ENCODE measurements at regions not wholly inside any gene's neighbourhood (a gene's known extent, or its start where the extent isn't known, plus 50 kb on each side); places are given as distances from the start of the nearest gene placed in this dataset.

GRCh38 chr7:3241686-3242258 is 59.3 kb upstream of the SDK1 start:
- ATAC-seq (ENCODE audit: low read depth) (no peak), DNase-seq (no peak)
- H3K9me3 Mint-ChIP-seq = no peaks in the 10 kb centered on the region
- no peaks in the 10 kb centered on the region for H3K36me3 Mint-ChIP-seq
- POLR2A ChIA-PET = no interaction called here
- H3K4me1 Mint-ChIP-seq = no peaks in the 10 kb centered on the region
- H3K27ac Mint-ChIP-seq = no peak overlapping the region
- no peaks in the 10 kb centered on the region for H3K27me3 Mint-ChIP-seq
- no peak overlapping the region for H3K4me3 Mint-ChIP-seq

DNA sequence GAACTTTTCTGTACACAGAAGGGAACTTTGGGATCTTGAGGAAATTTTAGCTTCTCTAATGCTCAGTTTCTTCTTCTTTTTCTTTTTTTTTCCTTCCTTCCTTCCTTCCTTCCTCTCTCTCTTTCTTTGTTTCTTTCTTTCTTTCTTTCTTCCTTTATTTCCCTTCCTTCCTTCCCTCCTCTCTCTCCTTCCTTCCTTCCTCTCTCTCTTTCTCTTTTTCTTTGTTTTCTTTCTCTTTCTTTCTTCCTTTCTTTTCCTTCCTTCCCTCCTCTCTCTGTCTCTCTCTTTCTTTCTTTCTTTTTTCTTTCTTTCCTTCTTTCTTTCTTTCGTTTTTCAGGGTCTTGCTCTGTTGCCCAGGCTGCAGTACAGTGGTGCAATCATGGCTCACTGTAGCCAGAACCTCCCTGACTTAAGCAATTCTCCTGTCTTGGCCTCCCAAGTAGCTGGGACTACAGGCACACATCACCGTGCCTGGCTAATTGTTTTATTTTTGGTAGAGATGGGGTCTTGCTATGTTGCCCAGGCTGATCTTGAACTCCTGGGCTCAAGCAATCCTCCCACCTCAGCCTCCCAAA is 58.6 kb upstream of the SDK1 start:
- DNase-seq = no peak

GRCh38 chr7:3243256-3243655 is 57.8 kb upstream of the SDK1 start:
- POLR2A ChIA-PET = no interaction called here
- no peak overlapping the region for H3K27ac Mint-ChIP-seq
- H3K36me3 Mint-ChIP-seq = no peaks in the 10 kb centered on the region
- no peak overlapping the region for H3K4me3 Mint-ChIP-seq
- no peak for ATAC-seq (ENCODE audit: low read depth)
- no peaks in the 10 kb centered on the region for H3K4me1 Mint-ChIP-seq
- peaks cover 3% of the 10 kb centered on the region for H3K27me3 Mint-ChIP-seq
- peaks cover 2% of the 10 kb centered on the region for H3K9me3 Mint-ChIP-seq
- DNase-seq = no peak

More for the DNA sequence above, 58.6 kb upstream of the SDK1 start:
- ATAC-seq (ENCODE audit: low read depth) = no peak
- Mint-ChIP-seq H3K36me3 (no peaks in the 10 kb centered on the region), H3K9me3 (peaks cover 2% of the 10 kb centered on the region), H3K4me3 (no peak overlapping the region), H3K27me3 (peaks cover 3% of the 10 kb centered on the region), H3K4me1 (no peaks in the 10 kb centered on the region), H3K27ac (no peak overlapping the region)
- POLR2A ChIA-PET = no interaction called here

GRCh38 chr7:3243680-3244079 is 57.4 kb upstream of the SDK1 start:
- POLR2A ChIA-PET = no interaction called here
- Mint-ChIP-seq H3K27me3 (peaks cover 3% of the 10 kb centered on the region), H3K4me1 (no peaks in the 10 kb centered on the region), H3K36me3 (no peaks in the 10 kb centered on the region), H3K27ac (no peak overlapping the region), H3K9me3 (peaks cover 2% of the 10 kb centered on the region), H3K4me3 (no peak overlapping the region)
- ATAC-seq (ENCODE audit: low read depth) (no peak), DNase-seq (no peak)

DNA sequence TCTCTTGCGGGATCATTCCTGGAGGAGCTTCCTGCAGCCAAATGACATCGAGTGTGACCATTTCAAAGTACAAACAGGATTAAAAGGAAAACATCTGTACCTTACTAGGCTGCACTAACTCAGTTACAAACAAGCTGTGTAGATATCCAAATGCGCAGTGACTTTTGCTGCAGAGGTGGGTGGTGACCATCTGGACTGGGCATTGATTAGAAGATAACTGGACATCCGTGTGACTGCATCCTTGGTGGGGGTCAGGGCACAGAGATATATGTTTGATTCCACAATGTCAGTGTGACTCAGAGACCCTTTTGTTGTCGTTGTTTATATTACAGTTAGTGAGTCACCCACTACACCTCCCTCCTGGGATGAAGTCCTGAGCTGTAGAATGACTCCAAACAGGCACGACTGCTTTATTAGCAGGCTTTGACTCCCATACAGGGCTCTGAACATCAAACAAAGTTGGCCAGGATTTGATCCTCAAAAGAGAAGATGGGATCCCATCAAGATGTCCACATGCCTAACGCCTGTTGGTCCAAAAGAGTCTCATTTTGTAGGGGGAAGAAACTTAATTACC is 56.7 kb upstream of the SDK1 start:
- POLR2A ChIA-PET = no interaction called here
- ATAC-seq (ENCODE audit: low read depth) = no peak
- H3K4me3 Mint-ChIP-seq = no peak overlapping the region

DNA sequence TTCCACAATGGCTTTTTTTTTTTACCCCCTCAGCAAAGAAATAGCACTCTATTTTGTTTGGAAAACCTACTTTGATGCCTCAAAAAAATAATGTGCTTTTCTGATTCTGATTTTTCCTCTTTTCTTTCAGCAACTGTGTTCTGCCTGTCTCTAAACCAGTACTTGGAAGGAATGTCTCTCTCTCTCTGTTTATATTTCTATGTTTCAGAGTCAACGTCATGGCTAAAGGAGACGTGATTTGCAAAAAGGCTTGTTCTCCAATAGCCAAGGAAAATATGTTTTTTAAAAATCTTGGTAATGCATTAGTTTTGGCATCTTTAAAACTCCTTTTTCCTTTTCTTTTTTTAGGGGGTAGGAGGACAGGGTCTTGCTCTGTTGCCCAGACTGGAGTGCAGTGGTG is 56.0 kb upstream of the SDK1 start:
- no peak overlapping the region for H3K4me3 Mint-ChIP-seq

More for the DNA sequence above, 56.7 kb upstream of the SDK1 start:
- Mint-ChIP-seq H3K9me3 (peaks cover 2% of the 10 kb centered on the region), H3K27me3 (peaks cover 3% of the 10 kb centered on the region), H3K4me1 (no peaks in the 10 kb centered on the region), H3K36me3 (no peaks in the 10 kb centered on the region), H3K27ac (no peak overlapping the region)
- DNase-seq = no peak

DNA sequence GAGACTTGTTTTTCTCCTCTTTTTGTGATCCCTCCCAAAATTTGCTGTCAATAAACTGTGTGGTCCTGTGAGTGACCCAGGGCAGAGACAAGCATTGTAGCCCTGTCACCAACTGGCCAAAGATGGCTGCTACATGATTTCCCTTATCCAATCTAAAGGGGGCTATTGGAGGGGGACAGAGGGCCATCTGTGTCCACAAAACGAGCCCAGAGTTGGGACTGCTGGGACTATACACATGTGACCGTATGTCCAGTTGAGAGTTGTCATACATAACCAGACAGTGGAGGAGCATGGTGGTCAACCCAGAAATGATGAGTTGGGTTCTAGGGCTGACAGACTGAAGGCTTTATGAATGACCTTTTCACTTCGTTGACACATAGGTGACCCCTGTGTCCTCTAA is 55.3 kb upstream of the SDK1 start:
- Mint-ChIP-seq H3K4me1 (no peaks in the 10 kb centered on the region), H3K27me3 (peaks cover 3% of the 10 kb centered on the region), H3K4me3 (no peak overlapping the region), H3K27ac (no peak overlapping the region), H3K9me3 (peaks cover 2% of the 10 kb centered on the region), H3K36me3 (no peaks in the 10 kb centered on the region)
- ATAC-seq (ENCODE audit: low read depth) (no peak), DNase-seq (no peak)
- POLR2A ChIA-PET = no interaction called here

More for the DNA sequence above, 56.0 kb upstream of the SDK1 start:
- Mint-ChIP-seq H3K9me3 (peaks cover 2% of the 10 kb centered on the region), H3K4me1 (no peaks in the 10 kb centered on the region), H3K27me3 (peaks cover 3% of the 10 kb centered on the region), H3K36me3 (no peaks in the 10 kb centered on the region), H3K27ac (no peak overlapping the region)
- no peak for DNase-seq
- POLR2A ChIA-PET = no interaction called here
- no peak for ATAC-seq (ENCODE audit: low read depth)

GRCh38 chr7:3246127-3246526 is 54.9 kb upstream of the SDK1 start:
- POLR2A ChIA-PET = no interaction called here
- Mint-ChIP-seq H3K4me1 (no peaks in the 10 kb centered on the region), H3K4me3 (no peak overlapping the region), H3K27me3 (peaks cover 3% of the 10 kb centered on the region), H3K27ac (no peak overlapping the region), H3K36me3 (no peaks in the 10 kb centered on the region), H3K9me3 (peaks cover 2% of the 10 kb centered on the region)
- no peak for ATAC-seq (ENCODE audit: low read depth)
- no peak for DNase-seq

DNA sequence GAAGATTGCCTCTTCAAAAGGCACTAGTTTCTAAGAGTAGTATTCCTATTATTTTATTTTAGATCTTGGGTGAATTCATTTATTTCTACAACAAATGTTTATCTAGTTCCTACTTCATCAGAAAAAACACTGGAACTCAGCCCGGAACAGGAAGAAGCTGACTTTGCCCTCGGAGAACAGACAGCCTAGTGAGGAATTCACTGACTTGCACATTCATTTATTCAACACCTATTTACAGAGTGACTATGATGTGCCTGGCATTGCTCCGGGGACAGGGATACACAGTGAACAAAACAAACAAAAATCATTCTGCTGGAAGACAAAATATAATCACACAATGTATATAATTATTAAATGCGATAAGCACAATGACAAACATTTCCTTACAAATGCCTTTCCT is 54.4 kb upstream of the SDK1 start:
- ATAC-seq (ENCODE audit: low read depth) (no peak), DNase-seq (no peak)
- Mint-ChIP-seq H3K27ac (no peak overlapping the region), H3K4me1 (no peaks in the 10 kb centered on the region), H3K36me3 (no peaks in the 10 kb centered on the region), H3K9me3 (peaks cover 2% of the 10 kb centered on the region), H3K4me3 (no peak overlapping the region), H3K27me3 (peaks cover 3% of the 10 kb centered on the region)
- POLR2A ChIA-PET = no interaction called here

DNA sequence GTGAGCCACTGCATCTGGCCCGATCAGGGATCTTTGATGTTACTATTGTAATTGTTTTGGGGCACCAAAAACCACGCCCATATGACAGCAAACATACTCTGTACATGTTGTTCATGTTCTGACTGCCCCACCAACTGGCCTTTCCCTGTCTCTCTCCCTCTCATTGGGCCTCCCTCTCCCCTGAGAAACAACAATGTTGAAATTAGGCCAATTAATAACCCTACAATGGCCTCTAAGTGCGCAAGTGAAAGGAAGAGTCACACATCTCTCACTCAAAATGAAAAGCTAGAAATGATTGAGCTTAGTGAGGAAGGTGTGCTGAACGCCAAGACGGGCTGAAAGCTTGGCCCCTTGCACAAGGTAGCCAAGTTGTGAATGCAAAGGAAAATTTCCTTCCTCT is 50.3 kb upstream of the SDK1 start:
- ATAC-seq (ENCODE audit: low read depth) (no peak), DNase-seq (no peak)
- Mint-ChIP-seq H3K27me3 (peaks cover 8% of the 10 kb centered on the region), H3K9me3 (peaks cover 2% of the 10 kb centered on the region), H3K4me3 (no peak overlapping the region), H3K36me3 (no peaks in the 10 kb centered on the region), H3K4me1 (no peaks in the 10 kb centered on the region), H3K27ac (no peak overlapping the region)
- POLR2A ChIA-PET = no interaction called here
